Left lung (tissue), 4 donors: ENCODE measurements at regions not wholly inside any gene's neighbourhood (a gene's known extent, or its start where the extent isn't known, plus 50 kb on each side); places are given as distances from the start of the nearest gene placed in this dataset.

Experiments used
- ATAC-seq: fragments of 200-7000 bp; cut with Tn5 transposase; one replicate; pipeline ENCODE4 v1.9.1; 2020; ENCODE audit warnings: moderate library complexity
- DNase-seq, 4 donors: peaks; one replicate each; pipeline ENCODE4 v3.0.0-alpha.2; 2013 to 2020
- H3K27ac ChIP-seq, 2 donors: fragments of 200-600 bp; sonication (generic) in 1 of 2; one replicate each; pipeline versions ENCODE4 v1.5.0 to v1.8.0; 2020 to 2021
- H3K27me3 ChIP-seq, 2 donors: fragments of 200-600 bp; sonication (generic) in 1 of 2; one replicate each; pipeline versions ENCODE4 v1.5.0 to v1.8.0; 2020 to 2021
- H3K36me3 ChIP-seq, 2 donors: fragments of 200-600 bp; sonication (generic) in 1 of 2; one replicate each; pipeline versions ENCODE4 v1.5.0 to v1.8.0; 2020 to 2021
- H3K4me1 ChIP-seq, 2 donors: fragments of 200-600 bp; one replicate each; pipeline ENCODE4 v1.8.0; 2021
- H3K4me3 ChIP-seq, 2 donors: fragments of 200-600 bp; sonication (generic) in 1 of 2; one replicate each; pipeline versions ENCODE4 v1.5.0 to v1.8.0; 2020 to 2021; ENCODE audit warnings: mild to moderate bottlenecking in 1 of 2
- H3K9me3 ChIP-seq, 2 donors: fragments of 200-600 bp; sonication (generic) in 1 of 2; one replicate each; pipeline versions ENCODE4 v1.5.0 to v1.8.0; 2020 to 2021
- intact Hi-C, 2 donors: fragments of 100-400 bp; cut with DNase I; formaldehyde crosslinking; loops; one replicate each; pipeline versions ENCODE4 v1.11.2 to v1.14.2; 2022
- TF ChIP-seq, protein P1 (sequence below), 2 donors: fragments of 200-600 bp; sonication (generic) in 1 of 2; IDR thresholded peaks; one replicate each; pipeline versions ENCODE4 v1.5.0 to v1.8.0; 2021; ENCODE audit warnings: antibody characterized with exemption in 2 of 2
- donor health status: DM: no; HTN: yes; CAD: no.
- donor health status: DM: no; HTN: no; CAD: no.

DNA sequence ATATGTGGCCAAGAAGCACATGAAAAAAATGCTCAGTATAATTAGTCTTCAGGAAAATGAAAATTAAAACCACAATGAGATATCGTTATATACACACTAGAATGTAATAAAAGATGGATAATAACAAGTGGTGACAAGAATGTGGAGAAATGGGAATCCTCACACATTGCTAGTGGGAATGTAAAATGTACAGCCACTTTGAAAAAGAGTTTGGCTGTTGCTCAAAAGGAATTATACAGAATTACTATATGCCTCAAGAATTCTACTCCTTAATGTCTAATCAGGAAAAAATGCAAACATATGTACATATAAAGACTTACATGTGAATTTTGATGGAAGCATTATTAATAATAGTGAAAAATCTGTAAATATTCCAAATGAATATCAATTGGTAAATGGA lies 102.2 kb downstream of the SPCS3 start:
- H3K4me3 ChIP-seq: no peak overlapping the region
- ATAC-seq: no peak
- intact Hi-C loops: no loop called here

DNA sequence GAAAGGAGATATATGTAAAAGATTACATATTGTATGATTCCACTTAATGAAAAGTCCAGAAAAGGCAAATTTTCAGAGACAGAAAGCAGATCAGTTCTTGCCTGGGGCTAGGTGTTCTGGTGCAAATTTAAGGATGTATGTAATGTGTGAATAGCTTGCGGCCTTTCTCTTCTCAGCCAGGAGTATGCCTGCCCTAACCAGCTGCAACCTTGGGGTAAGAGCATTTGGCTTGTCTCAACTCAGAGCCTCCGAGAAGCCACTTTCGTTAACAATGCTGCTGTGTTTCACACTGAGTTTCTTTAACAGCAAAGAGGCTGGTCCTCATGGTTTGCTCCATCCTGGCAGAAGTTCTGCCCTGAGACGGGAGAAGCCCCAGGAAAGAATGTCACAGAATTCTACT lies 102.7 kb downstream of the SPCS3 start:
- no peak for DNase-seq
- H3K27me3 ChIP-seq: no peaks in the 10 kb centered on the region
- H3K27ac ChIP-seq: no peak overlapping the region
- H3K4me3 ChIP-seq: no peak overlapping the region
- ATAC-seq: no peak
- TF ChIP-seq, protein P1, sequence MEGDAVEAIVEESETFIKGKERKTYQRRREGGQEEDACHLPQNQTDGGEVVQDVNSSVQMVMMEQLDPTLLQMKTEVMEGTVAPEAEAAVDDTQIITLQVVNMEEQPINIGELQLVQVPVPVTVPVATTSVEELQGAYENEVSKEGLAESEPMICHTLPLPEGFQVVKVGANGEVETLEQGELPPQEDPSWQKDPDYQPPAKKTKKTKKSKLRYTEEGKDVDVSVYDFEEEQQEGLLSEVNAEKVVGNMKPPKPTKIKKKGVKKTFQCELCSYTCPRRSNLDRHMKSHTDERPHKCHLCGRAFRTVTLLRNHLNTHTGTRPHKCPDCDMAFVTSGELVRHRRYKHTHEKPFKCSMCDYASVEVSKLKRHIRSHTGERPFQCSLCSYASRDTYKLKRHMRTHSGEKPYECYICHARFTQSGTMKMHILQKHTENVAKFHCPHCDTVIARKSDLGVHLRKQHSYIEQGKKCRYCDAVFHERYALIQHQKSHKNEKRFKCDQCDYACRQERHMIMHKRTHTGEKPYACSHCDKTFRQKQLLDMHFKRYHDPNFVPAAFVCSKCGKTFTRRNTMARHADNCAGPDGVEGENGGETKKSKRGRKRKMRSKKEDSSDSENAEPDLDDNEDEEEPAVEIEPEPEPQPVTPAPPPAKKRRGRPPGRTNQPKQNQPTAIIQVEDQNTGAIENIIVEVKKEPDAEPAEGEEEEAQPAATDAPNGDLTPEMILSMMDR (IDR thresholded peaks at IDR 0.05): no peak
- no peaks in the 10 kb centered on the region for H3K36me3 ChIP-seq
- no peaks in the 10 kb centered on the region for H3K9me3 ChIP-seq
- no peaks in the 10 kb centered on the region for H3K4me1 ChIP-seq
- intact Hi-C loops: no loop called here

More for the DNA sequence above, 102.2 kb downstream of the SPCS3 start:
- Histone ChIP-seq H3K27ac (no peak overlapping the region), H3K4me1 (no peaks in the 10 kb centered on the region), H3K36me3 (no peaks in the 10 kb centered on the region), H3K27me3 (no peaks in the 10 kb centered on the region), H3K9me3 (no peaks in the 10 kb centered on the region)
- no peak for DNase-seq
- TF ChIP-seq, protein P1 (IDR thresholded peaks at IDR 0.05): no peak

DNA sequence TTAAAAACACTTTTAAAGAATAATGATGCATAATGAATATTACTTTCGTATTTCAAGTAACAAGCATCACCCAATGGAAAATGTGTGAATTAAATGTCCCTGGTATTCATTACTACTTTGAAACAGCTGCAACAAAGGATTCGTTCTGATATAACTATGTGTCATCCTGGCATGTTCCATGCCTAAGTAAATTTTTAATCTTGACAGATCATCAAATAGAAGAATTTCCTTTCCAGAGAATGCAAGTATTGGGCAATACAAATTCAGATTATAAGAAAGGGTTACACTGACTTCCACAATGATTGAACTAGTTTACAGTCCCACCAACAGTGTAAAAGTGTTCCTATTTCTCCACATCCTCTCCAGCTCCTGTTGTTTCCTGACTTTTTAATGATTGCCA lies 105.3 kb downstream of the SPCS3 start:
- no peaks in the 10 kb centered on the region for H3K9me3 ChIP-seq
- DNase-seq (no peak), ATAC-seq (no peak)
- no peaks in the 10 kb centered on the region for H3K36me3 ChIP-seq
- TF ChIP-seq, protein P1 (IDR thresholded peaks at IDR 0.05): no peak
- H3K27ac ChIP-seq: no peak overlapping the region
- no peaks in the 10 kb centered on the region for H3K27me3 ChIP-seq
- H3K4me3 ChIP-seq: no peak overlapping the region
- intact Hi-C loops: no loop called here
- no peaks in the 10 kb centered on the region for H3K4me1 ChIP-seq

DNA sequence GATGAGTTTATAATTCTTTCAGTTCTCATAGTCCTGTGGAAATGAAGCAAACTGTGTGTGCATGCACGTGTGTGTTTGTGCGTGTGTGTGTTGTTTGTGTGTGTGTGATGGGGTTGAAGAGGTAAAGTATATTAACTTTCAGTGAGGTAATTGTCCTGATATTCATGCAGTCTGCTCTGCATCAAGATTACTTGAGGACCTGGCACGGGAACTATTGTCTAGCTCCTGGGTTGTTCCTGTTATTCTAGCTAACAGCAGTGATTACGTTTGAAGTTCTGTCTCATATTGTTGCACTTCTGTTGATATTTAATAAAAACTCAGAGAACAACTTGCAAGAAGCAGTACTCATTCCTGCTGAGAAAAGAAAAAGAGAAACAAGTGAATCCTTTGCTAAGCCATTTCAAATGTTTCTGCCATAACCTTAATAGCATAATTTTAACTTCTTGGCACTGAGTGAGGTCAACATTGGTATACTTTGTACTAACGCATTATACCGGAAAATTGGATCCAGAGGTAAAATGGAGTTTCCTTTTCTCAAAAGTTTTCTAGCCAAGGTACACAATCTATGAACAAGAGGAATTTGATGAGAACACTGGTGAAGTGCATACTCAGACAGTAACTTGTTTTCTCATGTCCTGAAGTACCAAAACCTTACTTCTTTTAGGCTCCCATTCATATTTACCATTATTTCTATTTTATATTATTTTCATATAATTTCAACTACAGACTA lies 113.2 kb downstream of the SPCS3 start:
- TF ChIP-seq, protein P1 (IDR thresholded peaks at IDR 0.05): no peak
- H3K9me3 ChIP-seq: no peaks in the 10 kb centered on the region
- H3K27me3 ChIP-seq: no peaks in the 10 kb centered on the region
- intact Hi-C loops: no loop called here
- H3K36me3 ChIP-seq: no peaks in the 10 kb centered on the region
- no peak overlapping the region for H3K4me3 ChIP-seq
- ATAC-seq: no peak
- DNase-seq: no peak
- H3K4me1 ChIP-seq: no peaks in the 10 kb centered on the region
- no peak overlapping the region for H3K27ac ChIP-seq

DNA sequence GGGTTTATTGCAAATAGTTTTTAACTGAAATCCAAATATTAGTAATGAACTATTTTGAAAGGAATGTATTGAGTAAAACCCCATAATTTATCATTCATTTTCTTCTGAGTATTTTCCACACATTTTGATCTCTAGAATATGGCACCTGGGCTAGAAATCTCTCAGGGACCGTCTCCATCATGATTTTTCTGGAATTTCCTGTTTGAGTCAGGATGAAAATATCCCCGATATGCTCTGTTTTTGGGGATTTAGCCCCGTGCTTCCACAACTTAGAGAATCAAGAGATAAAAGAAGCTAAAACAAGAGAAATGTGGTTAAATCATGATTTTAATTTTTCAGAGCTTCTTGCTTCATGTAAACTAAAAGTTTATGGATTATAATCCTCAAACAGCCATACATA lies 114.2 kb downstream of the SPCS3 start:
- Histone ChIP-seq H3K9me3 (no peaks in the 10 kb centered on the region), H3K36me3 (no peaks in the 10 kb centered on the region), H3K27ac (no peak overlapping the region), H3K4me1 (no peaks in the 10 kb centered on the region), H3K27me3 (no peaks in the 10 kb centered on the region), H3K4me3 (no peak overlapping the region)
- no peak for DNase-seq
- TF ChIP-seq, protein P1 (IDR thresholded peaks at IDR 0.05): no peak
- ATAC-seq: no peak
- intact Hi-C loops: no loop called here
